CD14-positive monocyte (primary cell): ENCODE measurements at regions not wholly inside any gene's neighbourhood (a gene's known extent, or its start where the extent isn't known, plus 50 kb on each side); places are given as distances from the start of the nearest gene placed in this dataset.

Source experiments
- DNase-seq, 3 donors: peaks; one replicate each; pipeline ENCODE4 v3.0.0-alpha.2; 2011 to 2022
- H2AFZ ChIP-seq: 2 replicates; pipeline ENCODE4 v1.6.0; 2012; ENCODE audit warnings: mild to moderate bottlenecking, low read depth, low read length, inconsistent platforms; ENCODE audit not compliant: insufficient read depth, poor library complexity, severe bottlenecking
- H3K27ac ChIP-seq, 2 donors: 1 replicate in 1 of 2; 2 replicates in 1 of 2; pipeline ENCODE4 v1.5.1; 2012 to 2013; ENCODE audit warnings: low read length in 2 of 2, control low read depth in 1 of 2, inconsistent platforms in 1 of 2, low read depth in 1 of 2, mild to moderate bottlenecking in 1 of 2
- H3K27me3 ChIP-seq, 2 donors: one replicate each; pipeline versions ENCODE4 v1.6.0 to v1.6.1; 2011 to 2013; ENCODE audit warnings: low read length in 2 of 2; ENCODE audit not compliant: control insufficient read depth in 2 of 2, insufficient read depth in 2 of 2
- H3K36me3 ChIP-seq, 2 donors: replicated peaks in 1 of 2; 1 replicate in 1 of 2; 2 replicates in 1 of 2; pipeline versions ENCODE4 v1.5.1 to v1.6.1; 2012 to 2013; ENCODE audit warnings: low read length in 2 of 2, control low read depth in 1 of 2, inconsistent platforms in 1 of 2, mild to moderate bottlenecking in 1 of 2; ENCODE audit not compliant: insufficient read depth in 2 of 2, control insufficient read depth in 1 of 2
- H3K4me1 ChIP-seq, 2 donors: 1 replicate in 1 of 2; 2 replicates in 1 of 2; pipeline versions ENCODE4 v1.5.1 to v1.6.1; 2012 to 2013; ENCODE audit warnings: low read length in 2 of 2, control low read depth in 1 of 2, inconsistent platforms in 1 of 2, mild to moderate bottlenecking in 1 of 2, moderate library complexity in 1 of 2; ENCODE audit not compliant: insufficient read depth in 2 of 2, control insufficient read depth in 1 of 2
- H3K4me2 ChIP-seq: replicated peaks from 2 replicates; pipeline ENCODE3; 2012; ENCODE audit warnings: low read length, moderate library complexity, mild to moderate bottlenecking; ENCODE audit not compliant: poor library complexity, severe bottlenecking; ENCODE audit errors: extremely low read depth
- H3K4me3 ChIP-seq, 3 experiments: fragments of 200-600 bp in 1 of 3; sonication (generic) in 1 of 3; replicated peaks in 1 of 3; 1 replicate in 2 of 3; 2 replicates in 1 of 3; pipeline ENCODE4 v1.5.1; 2011 to 2013; ENCODE audit warnings: low read length in 3 of 3, mild to moderate bottlenecking in 3 of 3, control low read depth in 2 of 3, low read depth in 2 of 3, inconsistent platforms in 1 of 3, moderate library complexity in 1 of 3
- H3K79me2 ChIP-seq: 2 replicates; pipeline ENCODE4 v1.6.0; 2012; ENCODE audit warnings: mild to moderate bottlenecking, control low read depth, inconsistent platforms, low read length, moderate library complexity; ENCODE audit not compliant: insufficient read depth
- H3K9ac ChIP-seq: 2 replicates; pipeline ENCODE4 v1.6.0; 2017; ENCODE audit warnings: low read length, mild to moderate bottlenecking; ENCODE audit not compliant: insufficient read depth, poor library complexity, severe bottlenecking
- H3K9me3 ChIP-seq, 2 donors: replicated peaks in 1 of 2; 1 replicate in 1 of 2; 2 replicates in 1 of 2; pipeline versions ENCODE4 v1.5.1 to v1.6.1; 2012 to 2013; ENCODE audit warnings: low read length in 2 of 2, control low read depth in 1 of 2; ENCODE audit not compliant: control insufficient read depth in 1 of 2, insufficient read depth in 1 of 2
- H4K20me1 ChIP-seq: 2 replicates; pipeline ENCODE4 v1.6.0; 2012; ENCODE audit warnings: mild to moderate bottlenecking, low read length, control low read depth, moderate library complexity; ENCODE audit not compliant: insufficient read depth
- H3K27ac Mint-ChIP-seq, 7 donors: one replicate each; pipeline ENCODE4 v1.8.0; 2020; ENCODE audit warnings: mild to moderate bottlenecking in 7 of 7, mixed read lengths in 7 of 7, moderate library complexity in 6 of 7, inconsistent platforms in 2 of 7
- H3K27me3 Mint-ChIP-seq, 3 donors: one replicate each; pipeline ENCODE4 v1.8.0; 2021 to 2022; ENCODE audit warnings: low read depth in 3 of 3, mild to moderate bottlenecking in 3 of 3, mixed read lengths in 3 of 3, moderate library complexity in 3 of 3, inconsistent platforms in 1 of 3
- H3K36me3 Mint-ChIP-seq, 2 donors: one replicate each; pipeline ENCODE4 v1.8.0; 2020; ENCODE audit warnings: mixed read lengths in 2 of 2, inconsistent platforms in 1 of 2, mild to moderate bottlenecking in 1 of 2
- H3K4me1 Mint-ChIP-seq: one replicate; pipeline ENCODE4 v1.8.0; 2020; ENCODE audit warnings: mild to moderate bottlenecking, mixed read lengths
- H3K4me3 Mint-ChIP-seq, 2 donors: one replicate each; pipeline ENCODE4 v1.8.0; 2020; ENCODE audit warnings: mild to moderate bottlenecking in 2 of 2, mixed read lengths in 2 of 2, moderate library complexity in 1 of 2
- H3K9me3 Mint-ChIP-seq, 7 donors: one replicate each; pipeline ENCODE4 v1.8.0; 2020 to 2022; ENCODE audit warnings: mixed read lengths in 7 of 7, mild to moderate bottlenecking in 6 of 7, moderate library complexity in 6 of 7, inconsistent platforms in 2 of 7
- WGBS: methylation state at CpG from one replicate; pipeline ENCODE4 v1.1.5; 2013; ENCODE audit warnings: missing lambda C conversion rate; ENCODE audit not compliant: insufficient coverage; 5-methylcytosine and 5-hydroxymethylcytosine counted together
- intact Hi-C, 2 donors: fragments of 100-400 bp; cut with micrococcal nuclease; formaldehyde crosslinking; loops; one replicate each; pipeline versions ENCODE4 v1.15.0 to v1.15.1; 2023
- TF ChIP-seq, protein P1 (sequence below): fragments of 200-600 bp; IDR thresholded peaks from one replicate; pipeline ENCODE4 v1.8.0; 2022; ENCODE audit warnings: antibody characterized with exemption, mild to moderate bottlenecking

DNA sequence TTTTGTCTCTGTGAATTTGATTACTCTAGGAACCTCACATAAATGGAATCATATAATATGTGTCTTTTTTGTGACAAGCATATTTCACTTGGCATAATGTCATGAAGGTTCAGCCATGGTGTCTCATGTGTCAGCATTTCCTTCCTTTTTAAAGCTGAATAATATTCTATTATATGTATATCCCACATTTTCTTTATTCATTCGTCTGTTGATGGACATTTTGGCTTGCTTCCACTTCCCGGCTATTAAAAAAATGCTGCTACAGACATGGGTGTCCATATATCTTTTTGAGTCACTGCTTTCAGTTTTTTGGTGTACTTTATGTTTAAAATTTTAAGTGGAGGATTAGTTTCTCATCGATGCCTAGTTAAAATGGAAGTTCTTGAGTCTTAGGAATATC, 59.8 kb upstream of the C5orf63 start:
- TF ChIP-seq, protein P1, sequence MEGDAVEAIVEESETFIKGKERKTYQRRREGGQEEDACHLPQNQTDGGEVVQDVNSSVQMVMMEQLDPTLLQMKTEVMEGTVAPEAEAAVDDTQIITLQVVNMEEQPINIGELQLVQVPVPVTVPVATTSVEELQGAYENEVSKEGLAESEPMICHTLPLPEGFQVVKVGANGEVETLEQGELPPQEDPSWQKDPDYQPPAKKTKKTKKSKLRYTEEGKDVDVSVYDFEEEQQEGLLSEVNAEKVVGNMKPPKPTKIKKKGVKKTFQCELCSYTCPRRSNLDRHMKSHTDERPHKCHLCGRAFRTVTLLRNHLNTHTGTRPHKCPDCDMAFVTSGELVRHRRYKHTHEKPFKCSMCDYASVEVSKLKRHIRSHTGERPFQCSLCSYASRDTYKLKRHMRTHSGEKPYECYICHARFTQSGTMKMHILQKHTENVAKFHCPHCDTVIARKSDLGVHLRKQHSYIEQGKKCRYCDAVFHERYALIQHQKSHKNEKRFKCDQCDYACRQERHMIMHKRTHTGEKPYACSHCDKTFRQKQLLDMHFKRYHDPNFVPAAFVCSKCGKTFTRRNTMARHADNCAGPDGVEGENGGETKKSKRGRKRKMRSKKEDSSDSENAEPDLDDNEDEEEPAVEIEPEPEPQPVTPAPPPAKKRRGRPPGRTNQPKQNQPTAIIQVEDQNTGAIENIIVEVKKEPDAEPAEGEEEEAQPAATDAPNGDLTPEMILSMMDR, result no peak
- Histone ChIP-seq H3K4me3 (no peak overlapping the region), H3K27ac (no peak overlapping the region), H3K4me1 (no peaks in the 10 kb centered on the region), H3K27me3 (no peaks in the 10 kb centered on the region), H3K36me3 (no peaks in the 10 kb centered on the region), H3K9ac (no peak overlapping the region), H2AFZ (no peak overlapping the region), H3K9me3 (no peaks in the 10 kb centered on the region), H3K4me2 (no peak overlapping the region), H4K20me1 (no peaks in the 10 kb centered on the region), H3K79me2 (no peaks in the 10 kb centered on the region)
- peaks cover 8% of the 10 kb centered on the region for H3K4me1 Mint-ChIP-seq
- no peak overlapping the region for H3K27ac Mint-ChIP-seq
- intact Hi-C loops, result no loop called here
- H3K27me3 Mint-ChIP-seq, result no peaks in the 10 kb centered on the region
- DNase-seq, result no peak
- no peak overlapping the region for H3K4me3 Mint-ChIP-seq
- H3K36me3 Mint-ChIP-seq, result no peaks in the 10 kb centered on the region
- peaks cover 0 to 1% (median 0%) of the 10 kb centered on the region in 7 donors for H3K9me3 Mint-ChIP-seq
- no CpG with 5 or more reads among the region's 3 CpGs for WGBS

DNA sequence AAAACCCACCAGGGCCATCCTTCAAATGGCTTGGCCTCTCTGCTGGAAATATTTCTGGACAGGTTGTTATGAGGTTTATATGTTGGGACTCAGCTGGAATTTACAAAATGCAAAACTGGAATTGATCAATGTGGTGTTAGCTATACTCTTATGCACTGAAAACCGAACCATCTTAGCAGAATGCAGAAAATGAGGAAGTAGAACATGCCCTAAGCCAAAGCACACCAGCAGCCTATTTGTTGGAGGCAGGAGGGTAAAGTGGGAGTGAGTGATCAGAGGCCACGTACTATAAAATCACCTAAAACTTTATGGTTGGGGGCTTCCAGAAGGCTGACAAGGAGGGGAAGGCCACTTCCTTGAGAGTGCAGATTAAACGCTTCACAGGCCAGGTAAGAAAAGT, 63.6 kb upstream of the C5orf63 start:
- no CpG with 5 or more reads among the region's 3 CpGs for WGBS
- Histone ChIP-seq H3K27me3 (no peaks in the 10 kb centered on the region), H3K9me3 (no peaks in the 10 kb centered on the region), H3K4me2 (no peak overlapping the region), H4K20me1 (no peaks in the 10 kb centered on the region), H3K79me2 (no peaks in the 10 kb centered on the region), H3K9ac (no peak overlapping the region), H3K4me1 (no peaks in the 10 kb centered on the region), H3K36me3 (no peaks in the 10 kb centered on the region), H3K4me3 (no peak overlapping the region), H3K27ac (no peak overlapping the region), H2AFZ (no peak overlapping the region)
- TF ChIP-seq, protein P1, result no peak
- H3K9me3 Mint-ChIP-seq, result peaks cover 0 to 9% (median 2%) of the 10 kb centered on the region in 7 donors
- no peak for DNase-seq
- peaks cover 4% of the 10 kb centered on the region for H3K4me1 Mint-ChIP-seq
- H3K36me3 Mint-ChIP-seq, result no peaks in the 10 kb centered on the region
- H3K27me3 Mint-ChIP-seq, result peaks cover 0 to 1% (median 0%) of the 10 kb centered on the region in 3 donors
- H3K27ac Mint-ChIP-seq, result no peak overlapping the region
- intact Hi-C loops, result no loop called here
- no peak overlapping the region for H3K4me3 Mint-ChIP-seq
